ENCODE measurements at regions not wholly inside any gene's neighbourhood (a gene's known extent, or its start where the extent isn't known, plus 50 kb on each side); places are given as distances from the start of the nearest gene placed in this dataset.

- ATAC-seq (ENCODE audit: low read depth) (no peak), DNase-seq (ENCODE audit: low spot score in 2 of 2) (no peak)
- Mint-ChIP-seq H3K27ac (no peak overlapping the region), H3K9me3 (no peaks in the 10 kb centered on the region), H3K36me3 (no peaks in the 10 kb centered on the region), H3K27me3 (peaks cover 2% of the 10 kb centered on the region), H3K4me1 (peaks cover 6% of the 10 kb centered on the region), H3K4me3 (no peak overlapping the region)
These were observed 135.5 kb downstream of the CEMIP2 start for GRCh38 chr9:71632776-71633175.

- no peak for ATAC-seq (ENCODE audit: low read depth)
- no peak overlapping the region for H3K27ac Mint-ChIP-seq
- DNase-seq (ENCODE audit: low spot score in 2 of 2) = no peak
- H3K4me3 Mint-ChIP-seq = no peak overlapping the region
- no peaks in the 10 kb centered on the region for H3K36me3 Mint-ChIP-seq
- no peaks in the 10 kb centered on the region for H3K9me3 Mint-ChIP-seq
- H3K4me1 Mint-ChIP-seq = no peaks in the 10 kb centered on the region
- peaks cover 2% of the 10 kb centered on the region for H3K27me3 Mint-ChIP-seq
These were observed 137.8 kb downstream of the CEMIP2 start for GRCh38 chr9:71630377-71630995.

GRCh38 chr9:71629578-71630215 lies 138.6 kb downstream of the CEMIP2 start:
- Mint-ChIP-seq H3K36me3 (no peaks in the 10 kb centered on the region), H3K9me3 (no peaks in the 10 kb centered on the region), H3K4me1 (no peaks in the 10 kb centered on the region), H3K27me3 (peaks cover 2% of the 10 kb centered on the region), H3K27ac (no peak overlapping the region), H3K4me3 (no peak overlapping the region)
- no peak for DNase-seq (ENCODE audit: low spot score in 2 of 2)
- ATAC-seq (ENCODE audit: low read depth) = no peak

GRCh38 chr9:71628247-71628646 lies 140.1 kb downstream of the CEMIP2 start:
- H3K27me3 Mint-ChIP-seq = peaks cover 4% of the 10 kb centered on the region
- no peaks in the 10 kb centered on the region for H3K36me3 Mint-ChIP-seq
- no peaks in the 10 kb centered on the region for H3K4me1 Mint-ChIP-seq
- no peak overlapping the region for H3K27ac Mint-ChIP-seq
- H3K9me3 Mint-ChIP-seq = no peaks in the 10 kb centered on the region
- ATAC-seq (ENCODE audit: low read depth) = no peak
- H3K4me3 Mint-ChIP-seq = no peak overlapping the region
- no peak for DNase-seq (ENCODE audit: low spot score in 2 of 2)

GRCh38 chr9:71627537-71627936 lies 140.8 kb downstream of the CEMIP2 start:
- no peaks in the 10 kb centered on the region for H3K36me3 Mint-ChIP-seq
- no peak for DNase-seq (ENCODE audit: low spot score in 2 of 2)
- ATAC-seq (ENCODE audit: low read depth) = no peak
- H3K9me3 Mint-ChIP-seq = no peaks in the 10 kb centered on the region
- H3K27ac Mint-ChIP-seq = no peak overlapping the region
- peaks cover 4% of the 10 kb centered on the region for H3K27me3 Mint-ChIP-seq
- no peak overlapping the region for H3K4me3 Mint-ChIP-seq
- H3K4me1 Mint-ChIP-seq = no peaks in the 10 kb centered on the region

- no peak overlapping the region for H3K4me3 Mint-ChIP-seq
- no peaks in the 10 kb centered on the region for H3K4me1 Mint-ChIP-seq
- H3K9me3 Mint-ChIP-seq = no peaks in the 10 kb centered on the region
- ATAC-seq (ENCODE audit: low read depth) (no peak), DNase-seq (ENCODE audit: low spot score in 2 of 2) (no peak)
- H3K27ac Mint-ChIP-seq = no peak overlapping the region
- peaks cover 2% of the 10 kb centered on the region for H3K27me3 Mint-ChIP-seq
- no peaks in the 10 kb centered on the region for H3K36me3 Mint-ChIP-seq
These were observed 141.9 kb downstream of the CEMIP2 start for GRCh38 chr9:71626395-71626794.

GRCh38 chr9:71624728-71625127 lies 143.6 kb downstream of the CEMIP2 start:
- no peak overlapping the region for H3K4me3 Mint-ChIP-seq
- no peak for DNase-seq (ENCODE audit: low spot score in 2 of 2)
- no peaks in the 10 kb centered on the region for H3K36me3 Mint-ChIP-seq
- no peaks in the 10 kb centered on the region for H3K4me1 Mint-ChIP-seq
- no peaks in the 10 kb centered on the region for H3K9me3 Mint-ChIP-seq
- H3K27me3 Mint-ChIP-seq = peaks cover 5% of the 10 kb centered on the region
- ATAC-seq (ENCODE audit: low read depth) = no peak
- no peak overlapping the region for H3K27ac Mint-ChIP-seq

GRCh38 chr9:71620746-71621145 lies 147.6 kb downstream of the CEMIP2 start:
- ATAC-seq (ENCODE audit: low read depth) (no peak), DNase-seq (ENCODE audit: low spot score in 2 of 2) (no peak)
- Mint-ChIP-seq H3K27ac (no peak overlapping the region), H3K4me1 (no peaks in the 10 kb centered on the region), H3K36me3 (peaks cover 4% of the 10 kb centered on the region), H3K27me3 (peaks cover 5% of the 10 kb centered on the region), H3K4me3 (no peak overlapping the region), H3K9me3 (peaks cover 3% of the 10 kb centered on the region)

- no peak overlapping the region for H3K4me3 Mint-ChIP-seq
- H3K4me1 Mint-ChIP-seq = no peaks in the 10 kb centered on the region
- H3K36me3 Mint-ChIP-seq = peaks cover 4% of the 10 kb centered on the region
- DNase-seq (ENCODE audit: low spot score in 2 of 2) (no peak), ATAC-seq (ENCODE audit: low read depth) (no peak)
- peaks cover 5% of the 10 kb centered on the region for H3K27me3 Mint-ChIP-seq
- H3K9me3 Mint-ChIP-seq = peaks cover 3% of the 10 kb centered on the region
- H3K27ac Mint-ChIP-seq = no peak overlapping the region
These were observed 148.0 kb downstream of the CEMIP2 start for GRCh38 chr9:71620331-71620730.

- DNase-seq (ENCODE audit: low spot score in 2 of 2) = no peak
- Mint-ChIP-seq H3K27ac (no peak overlapping the region), H3K9me3 (peaks cover 3% of the 10 kb centered on the region), H3K27me3 (peaks cover 5% of the 10 kb centered on the region), H3K4me1 (no peaks in the 10 kb centered on the region), H3K36me3 (peaks cover 4% of the 10 kb centered on the region), H3K4me3 (no peak overlapping the region)
- no peak for ATAC-seq (ENCODE audit: low read depth)
These were observed 148.4 kb downstream of the CEMIP2 start for GRCh38 chr9:71619926-71620325.

GRCh38 chr9:71614409-71615010 lies 153.8 kb downstream of the CEMIP2 start:
- H3K4me3 Mint-ChIP-seq = no peak overlapping the region
- DNase-seq (ENCODE audit: low spot score in 2 of 2) (no peak), ATAC-seq (ENCODE audit: low read depth) (no peak)
- no peaks in the 10 kb centered on the region for H3K4me1 Mint-ChIP-seq
- no peak overlapping the region for H3K27ac Mint-ChIP-seq
- peaks cover 9% of the 10 kb centered on the region for H3K36me3 Mint-ChIP-seq
- peaks cover 7% of the 10 kb centered on the region for H3K9me3 Mint-ChIP-seq
- H3K27me3 Mint-ChIP-seq = peaks cover 5% of the 10 kb centered on the region

- Mint-ChIP-seq H3K27me3 (peaks cover 5% of the 10 kb centered on the region), H3K27ac (no peak overlapping the region), H3K36me3 (peaks cover 9% of the 10 kb centered on the region), H3K4me1 (no peaks in the 10 kb centered on the region), H3K9me3 (peaks cover 7% of the 10 kb centered on the region), H3K4me3 (no peak overlapping the region)
- ATAC-seq (ENCODE audit: low read depth) (no peak), DNase-seq (ENCODE audit: low spot score in 2 of 2) (no peak)
These were observed 155.4 kb downstream of the CEMIP2 start for GRCh38 chr9:71612889-71613288.

GRCh38 chr9:71609448-71609830 lies 158.9 kb downstream of the CEMIP2 start:
- no peak for ATAC-seq (ENCODE audit: low read depth)
- Mint-ChIP-seq H3K9me3 (peaks cover 4% of the 10 kb centered on the region), H3K27ac (no peak overlapping the region), H3K4me3 (no peak overlapping the region), H3K4me1 (no peaks in the 10 kb centered on the region), H3K36me3 (peaks cover 5% of the 10 kb centered on the region), H3K27me3 (peaks cover 5% of the 10 kb centered on the region)
- DNase-seq (ENCODE audit: low spot score in 2 of 2) = no peak

- Mint-ChIP-seq H3K4me3 (no peak overlapping the region), H3K27me3 (peaks cover 5% of the 10 kb centered on the region), H3K4me1 (no peaks in the 10 kb centered on the region), H3K36me3 (peaks cover 5% of the 10 kb centered on the region), H3K27ac (no peak overlapping the region), H3K9me3 (peaks cover 4% of the 10 kb centered on the region)
- no peak for ATAC-seq (ENCODE audit: low read depth)
- DNase-seq (ENCODE audit: low spot score in 2 of 2) = no peak
These were observed 159.4 kb downstream of the CEMIP2 start for GRCh38 chr9:71608825-71609447.

Measured in memory B cell (primary cell).